HCT116 (cell line): ENCODE measurements at regions not wholly inside any gene's neighbourhood (a gene's known extent, or its start where the extent isn't known, plus 50 kb on each side); places are given as distances from the start of the nearest gene placed in this dataset.

Experiments used
- ATAC-seq: fragments of 200-7000 bp; cut with Tn5 transposase; 2 replicates; pipeline ENCODE4 v1.9.1; 2020; ENCODE audit warnings: mild to moderate bottlenecking, moderate library complexity
- BruUV-seq: library from RNA; stranded (reverse); fragments of 400-500 nt; replicated peaks from 2 replicates; lab custom pipeline; 2021; lab: Mats Ljungman, UMichigan
- CTCF ChIA-PET: fragments of 300-600 bp; sonication (Branson Sonifier 250); formaldehyde crosslinking; loops from one replicate; lab custom pipeline; 2021; ENCODE audit warnings: antibody characterized with exemption; lab: Charles Lee
- POLR2A ChIA-PET: fragments of 300-600, 350-600 bp; sonication (Branson Sonifier 250); formaldehyde crosslinking; loops from one replicate; lab custom pipeline; 2021; ENCODE audit warnings: antibody characterized with exemption; lab: Charles Lee
- RAD21 ChIA-PET, 2 experiments: fragments of 300-600 bp; sonication (Branson Sonifier 250); formaldehyde crosslinking; loops; one replicate each; lab custom pipeline; 2023; ENCODE audit warnings: low total read pairs in 2 of 2; ENCODE audit not compliant: uncharacterized antibody in 2 of 2, unreplicated experiment in 2 of 2, low non-redundant PET in 1 of 2; lab: Charles Lee
- DNase-seq: peaks from one replicate; pipeline ENCODE4 v3.0.0-alpha.2; 2010; ENCODE audit warnings: low read depth, low spot score
- H2AFZ ChIP-seq: fragments of 200-600 bp; shearing (Covaris generic), sonication (generic); 2 replicates; pipeline ENCODE4 v1.6.1; 2017; ENCODE audit warnings: low read depth, mixed run types, mixed read lengths, antibody characterized with exemption, low read length; ENCODE audit not compliant: poor library complexity, severe bottlenecking
- H3K27ac ChIP-seq: 2 replicates; pipeline ENCODE4 v1.5.1; 2012; ENCODE audit warnings: low read depth, low read length
- H3K27me3 ChIP-seq: fragments of 200-600 bp; sonication (generic); 2 replicates; pipeline ENCODE4 v1.6.1; 2016; ENCODE audit warnings: mixed run types, low read length, mixed read lengths; ENCODE audit not compliant: insufficient read depth
- H3K36me3 ChIP-seq, 2 experiments: fragments of 200-500 bp in 1 of 2; fragments of 200-600 bp in 1 of 2; sonication (Bioruptor generic) in 1 of 2; sonication (generic) in 1 of 2; 2 replicates each; pipeline versions ENCODE4 v1.5.1 to v1.6.1; 2014 to 2016; ENCODE audit warnings: low read length in 2 of 2, inconsistent platforms in 1 of 2, mixed read lengths in 1 of 2, mixed run types in 1 of 2; ENCODE audit not compliant: insufficient read depth in 2 of 2, control insufficient read depth in 1 of 2
- H3K4me1 ChIP-seq, 2 experiments: fragments of 200-600 bp in 1 of 2; sonication (generic) in 1 of 2; 2 replicates each; pipeline versions ENCODE4 v1.5.1 to v1.6.1; 2012 to 2017; ENCODE audit warnings: low read length in 2 of 2, inconsistent platforms in 1 of 2, mild to moderate bottlenecking in 1 of 2, mixed read lengths in 1 of 2, mixed run types in 1 of 2, moderate library complexity in 1 of 2; ENCODE audit not compliant: insufficient read depth in 2 of 2, control insufficient read depth in 1 of 2
- H3K4me2 ChIP-seq: fragments of 200-600 bp; sonication (generic); 2 replicates; pipeline ENCODE4 v1.6.1; 2017; ENCODE audit warnings: mixed run types, low read length, mixed read lengths
- H3K4me3 ChIP-seq, 2 experiments: fragments of 200-600 bp in 1 of 2; sonication (generic) in 1 of 2; replicated peaks in 1 of 2; 2 replicates each; pipeline ENCODE4 v1.5.1; 2011 to 2016; ENCODE audit warnings: low read length in 2 of 2, control low read depth in 1 of 2, low read depth in 1 of 2, mild to moderate bottlenecking in 1 of 2, mixed read lengths in 1 of 2, mixed run types in 1 of 2
- H3K79me2 ChIP-seq: fragments of 200-600 bp; sonication (generic); 2 replicates; pipeline ENCODE4 v1.6.1; 2017; ENCODE audit warnings: mild to moderate bottlenecking, mixed run types, low read length, moderate library complexity, mixed read lengths; ENCODE audit not compliant: insufficient read depth
- H3K9ac ChIP-seq: fragments of 200-600 bp; sonication (generic); 2 replicates; pipeline ENCODE4 v1.6.1; 2016; ENCODE audit warnings: low read length, mixed read lengths
- H3K9me2 ChIP-seq: fragments of 200-600 bp; sonication (generic), shearing (Covaris generic); 2 replicates; pipeline ENCODE4 v1.6.1; 2017; ENCODE audit warnings: mixed run types, mild to moderate bottlenecking, moderate library complexity; ENCODE audit not compliant: insufficient read depth
- H3K9me3 ChIP-seq, 2 experiments: fragments of 200-500 bp in 1 of 2; fragments of 200-600 bp in 1 of 2; sonication (Bioruptor generic) in 1 of 2; sonication (generic) in 1 of 2; 2 replicates each; pipeline ENCODE4 v1.6.1; 2014 to 2017; ENCODE audit warnings: low read length in 2 of 2, mixed read lengths in 2 of 2, inconsistent platforms in 1 of 2, low read depth in 1 of 2, mild to moderate bottlenecking in 1 of 2, mixed run types in 1 of 2, moderate library complexity in 1 of 2; ENCODE audit not compliant: control insufficient read depth in 1 of 2, insufficient read depth in 1 of 2
- H4K20me1 ChIP-seq: fragments of 200-600 bp; sonication (generic), shearing (Covaris generic); 2 replicates; pipeline ENCODE4 v1.6.1; 2017; ENCODE audit warnings: mixed run types, mild to moderate bottlenecking, moderate library complexity; ENCODE audit not compliant: insufficient read depth
- CBX3 ChIP-seq: IDR thresholded peaks from 2 replicates; pipeline ENCODE4 v1.6.1; 2012; ENCODE audit warnings: low read depth
- JUND ChIP-seq: IDR thresholded peaks from 2 replicates; pipeline ENCODE4 v1.6.1; 2012
- MAX ChIP-seq: IDR thresholded peaks from 2 replicates; pipeline ENCODE4 v1.6.1; 2012
- POLR2A ChIP-seq: IDR thresholded peaks from 2 replicates; pipeline ENCODE4 v1.7.0; 2011; ENCODE audit warnings: borderline replicate concordance; ENCODE audit not compliant: insufficient read depth, insufficient read length; ENCODE audit errors: extremely low read depth
- REST ChIP-seq: IDR thresholded peaks from 2 replicates; pipeline ENCODE4 v1.6.1; 2012; ENCODE audit warnings: low read depth
- SP1 ChIP-seq: IDR thresholded peaks from 2 replicates; pipeline ENCODE4 v1.6.1; 2012; ENCODE audit warnings: low read depth
- TCF7L2 ChIP-seq: IDR thresholded peaks from 2 replicates; pipeline ENCODE4 v1.7.0; 2011; ENCODE audit warnings: borderline replicate concordance, inconsistent platforms; ENCODE audit not compliant: insufficient read depth, insufficient read length; ENCODE audit errors: extremely low read depth
- YY1 ChIP-seq: IDR thresholded peaks from 2 replicates; pipeline ENCODE4 v1.6.1; 2011; ENCODE audit warnings: low read length, low read depth, moderate library complexity, mild to moderate bottlenecking; ENCODE audit not compliant: insufficient replicate concordance; ENCODE audit errors: extremely low read depth
- ZFX ChIP-seq: fragments of 450-650 bp; IDR thresholded peaks from 2 replicates; pipeline ENCODE4 v1.6.1; 2017
- ZNF274 ChIP-seq: fragments of 200-500 bp; sonication (Bioruptor generic); IDR thresholded peaks from 2 replicates; pipeline ENCODE4 v1.6.1; 2014; ENCODE audit warnings: mild to moderate bottlenecking, low read depth, low read length, inconsistent platforms
- intact Hi-C: fragments of 100-400 bp; cut with micrococcal nuclease; formaldehyde crosslinking; loops from 2 replicates; pipeline ENCODE4 v1.10.0; 2022

GRCh38 chr10:31702954-31703353 is 225.7 kb downstream of the ARHGAP12 start:
- no peak overlapping the region for H2AFZ ChIP-seq
- ChIA-PET RAD21 (no interaction called here), POLR2A (no interaction called here), CTCF (no interaction called here)
- DNase-seq (no peak), ATAC-seq (no peak)
- no peaks in the 10 kb centered on the region for H3K27me3 ChIP-seq
- H3K9ac ChIP-seq: no peak overlapping the region
- no peaks in the 10 kb centered on the region for H4K20me1 ChIP-seq
- H3K9me3 ChIP-seq: no peaks in the 10 kb centered on the region
- no peaks in the 10 kb centered on the region for H3K4me1 ChIP-seq
- BruUV-seq: no TSS peak
- no peaks in the 10 kb centered on the region for H3K36me3 ChIP-seq
- TF ChIP-seq JUND (no peak), MAX (no peak), ZFX (no peak), POLR2A (no peak), SP1 (no peak)
- H3K4me3 ChIP-seq: no peak overlapping the region
- H3K4me2 ChIP-seq: no peak overlapping the region
- intact Hi-C loops: no loop called here
- H3K9me2 ChIP-seq: no peaks in the 10 kb centered on the region
- no peak overlapping the region for H3K27ac ChIP-seq
- H3K79me2 ChIP-seq: no peaks in the 10 kb centered on the region

- Histone ChIP-seq H3K4me1 (no peaks in the 10 kb centered on the region), H3K4me2 (no peak overlapping the region)
- TF ChIP-seq YY1: no peak
- no peak for TF ChIP-seq ZNF274
- no peak for TF ChIP-seq CBX3
- TF ChIP-seq TCF7L2: no peak
- TF ChIP-seq REST: no peak
- TF ChIP-seq, all 23 proteins: peak for 0
- POLR2A ChIA-PET: no interaction called here
- no TSS peak for BruUV-seq
- Histone ChIP-seq H3K9me3 (no peaks in the 10 kb centered on the region), H3K9ac (no peak overlapping the region), H3K79me2 (no peaks in the 10 kb centered on the region), H2AFZ (no peak overlapping the region), H3K27ac (no peak overlapping the region), H4K20me1 (no peaks in the 10 kb centered on the region), H3K4me3 (no peak overlapping the region), H3K27me3 (no peaks in the 10 kb centered on the region), H3K36me3 (no peaks in the 10 kb centered on the region), H3K9me2 (no peaks in the 10 kb centered on the region)
- no peak for ATAC-seq
- CTCF ChIA-PET: no interaction called here
- DNase-seq: no peak
- RAD21 ChIA-PET: no interaction called here
- intact Hi-C loops: no loop called here
Observed at GRCh38 chr10:31702005-31702404, 226.6 kb downstream of the ARHGAP12 start.
